Tibial nerve (tissue), 3 donors: ENCODE measurements at regions not wholly inside any gene's neighbourhood (a gene's known extent, or its start where the extent isn't known, plus 50 kb on each side); places are given as distances from the start of the nearest gene placed in this dataset.

ENCODE experiments used
- POLR2A ChIP-seq, 2 donors: fragments of 450-650 bp; IDR thresholded peaks; one replicate each; pipeline ENCODE4 v1.6.1; 2017; ENCODE audit warnings: antibody characterized with exemption in 2 of 2, mild to moderate bottlenecking in 2 of 2, moderate library complexity in 2 of 2
- TF ChIP-seq, protein P1 (sequence below), 5 experiments: fragments of 200-600 bp in 3 of 5; fragments of 450-650 bp in 2 of 5; sonication (generic) in 3 of 5; IDR thresholded peaks; one replicate each; pipeline ENCODE4 v1.5.1; 2016 to 2019; ENCODE audit warnings: antibody characterized with exemption in 5 of 5, mild to moderate bottlenecking in 3 of 5, moderate library complexity in 2 of 5

DNA sequence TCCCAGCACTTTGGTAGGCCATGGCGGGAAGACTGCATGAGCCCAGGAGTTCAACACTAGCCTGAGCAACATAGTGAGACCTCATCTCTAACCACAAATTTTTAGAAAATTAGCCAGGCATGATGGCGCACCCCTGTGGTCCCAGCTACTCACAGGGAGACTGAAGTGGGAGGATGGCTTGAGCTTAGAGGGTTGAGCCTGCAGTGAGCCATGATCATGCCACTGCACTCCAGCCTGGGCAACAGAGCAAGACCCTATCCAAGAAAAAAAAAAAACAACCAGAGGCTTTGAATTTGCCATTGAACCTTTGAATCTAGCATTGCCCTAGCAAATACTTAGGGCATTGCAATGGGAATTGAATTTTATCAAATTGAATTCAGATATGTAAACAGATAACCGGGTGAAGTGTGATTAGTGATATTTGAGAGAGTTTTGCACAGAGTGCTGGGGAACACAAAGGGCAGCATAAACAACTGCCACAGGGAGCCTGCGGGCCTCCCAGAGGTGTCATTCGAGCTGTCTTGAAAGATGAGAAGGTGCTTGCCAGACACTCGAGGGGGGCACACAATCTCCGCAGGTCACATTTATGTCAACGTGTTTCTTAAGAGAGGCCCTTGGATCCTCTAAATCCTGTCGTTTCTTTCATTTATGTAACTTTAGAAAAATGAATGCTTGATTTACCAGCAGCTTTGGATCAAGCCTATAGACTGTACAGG lies 200.3 kb downstream of the AASDH start:
- no peak for TF ChIP-seq POLR2A (IDR thresholded peaks at IDR 0.05)
- TF ChIP-seq, protein P1, sequence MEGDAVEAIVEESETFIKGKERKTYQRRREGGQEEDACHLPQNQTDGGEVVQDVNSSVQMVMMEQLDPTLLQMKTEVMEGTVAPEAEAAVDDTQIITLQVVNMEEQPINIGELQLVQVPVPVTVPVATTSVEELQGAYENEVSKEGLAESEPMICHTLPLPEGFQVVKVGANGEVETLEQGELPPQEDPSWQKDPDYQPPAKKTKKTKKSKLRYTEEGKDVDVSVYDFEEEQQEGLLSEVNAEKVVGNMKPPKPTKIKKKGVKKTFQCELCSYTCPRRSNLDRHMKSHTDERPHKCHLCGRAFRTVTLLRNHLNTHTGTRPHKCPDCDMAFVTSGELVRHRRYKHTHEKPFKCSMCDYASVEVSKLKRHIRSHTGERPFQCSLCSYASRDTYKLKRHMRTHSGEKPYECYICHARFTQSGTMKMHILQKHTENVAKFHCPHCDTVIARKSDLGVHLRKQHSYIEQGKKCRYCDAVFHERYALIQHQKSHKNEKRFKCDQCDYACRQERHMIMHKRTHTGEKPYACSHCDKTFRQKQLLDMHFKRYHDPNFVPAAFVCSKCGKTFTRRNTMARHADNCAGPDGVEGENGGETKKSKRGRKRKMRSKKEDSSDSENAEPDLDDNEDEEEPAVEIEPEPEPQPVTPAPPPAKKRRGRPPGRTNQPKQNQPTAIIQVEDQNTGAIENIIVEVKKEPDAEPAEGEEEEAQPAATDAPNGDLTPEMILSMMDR (IDR thresholded peaks at IDR 0.05) = no peak
